ENCODE measurements at regions not wholly inside any gene's neighbourhood (a gene's known extent, or its start where the extent isn't known, plus 50 kb on each side); places are given as distances from the start of the nearest gene placed in this dataset.
A peak's percentile ranks its signal among the peaks of the same experiment; 100 is the strongest.
"Not testable (repeated sequence)": the region's sequence is repeated elsewhere in the genome, so short reads cannot be mapped to it uniquely, and the experiment has no call there.

- Histone ChIP-seq H3K36me3 (ENCODE audit: control insufficient read depth, insufficient read depth, low read length) (no peaks in the 10 kb centered on the region), H3K4me3 (ENCODE audit: low read depth, low read length) (no peak overlapping the region), H3K27me3 (ENCODE audit: control insufficient read depth, insufficient read depth, low read length) (no peaks in the 10 kb centered on the region)
- FAIRE-seq: no peak
- DNase-seq (ENCODE audit: low read depth): no peak
- TF ChIP-seq, protein P1, sequence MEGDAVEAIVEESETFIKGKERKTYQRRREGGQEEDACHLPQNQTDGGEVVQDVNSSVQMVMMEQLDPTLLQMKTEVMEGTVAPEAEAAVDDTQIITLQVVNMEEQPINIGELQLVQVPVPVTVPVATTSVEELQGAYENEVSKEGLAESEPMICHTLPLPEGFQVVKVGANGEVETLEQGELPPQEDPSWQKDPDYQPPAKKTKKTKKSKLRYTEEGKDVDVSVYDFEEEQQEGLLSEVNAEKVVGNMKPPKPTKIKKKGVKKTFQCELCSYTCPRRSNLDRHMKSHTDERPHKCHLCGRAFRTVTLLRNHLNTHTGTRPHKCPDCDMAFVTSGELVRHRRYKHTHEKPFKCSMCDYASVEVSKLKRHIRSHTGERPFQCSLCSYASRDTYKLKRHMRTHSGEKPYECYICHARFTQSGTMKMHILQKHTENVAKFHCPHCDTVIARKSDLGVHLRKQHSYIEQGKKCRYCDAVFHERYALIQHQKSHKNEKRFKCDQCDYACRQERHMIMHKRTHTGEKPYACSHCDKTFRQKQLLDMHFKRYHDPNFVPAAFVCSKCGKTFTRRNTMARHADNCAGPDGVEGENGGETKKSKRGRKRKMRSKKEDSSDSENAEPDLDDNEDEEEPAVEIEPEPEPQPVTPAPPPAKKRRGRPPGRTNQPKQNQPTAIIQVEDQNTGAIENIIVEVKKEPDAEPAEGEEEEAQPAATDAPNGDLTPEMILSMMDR (IDR thresholded peaks at IDR 0.05; ENCODE audit: insufficient read depth, low read length, severe bottlenecking): no peak
These were observed 83.0 kb upstream of the RPS6KA2 start for GRCh38 chr6:166710084-166710483.

DNA sequence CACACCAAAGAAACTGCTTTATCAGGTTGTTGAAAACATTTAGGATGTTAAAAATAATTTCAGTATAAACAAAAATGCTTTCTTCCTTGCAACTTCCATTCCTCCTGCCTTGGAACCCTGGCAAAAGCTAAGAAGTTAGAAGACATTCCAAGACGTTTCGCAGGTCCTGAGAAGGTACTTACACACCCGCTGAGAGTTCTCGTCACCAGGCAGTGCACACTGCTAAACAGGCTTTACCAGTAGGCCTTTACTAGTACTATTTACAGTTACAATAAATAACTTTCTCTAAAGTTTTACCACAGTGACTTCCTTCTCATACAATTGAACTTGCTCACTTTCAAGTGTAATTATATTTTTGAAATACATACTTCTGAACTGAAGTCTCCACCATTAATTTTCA lies 81.4 kb upstream of the RPS6KA2 start:
- Histone ChIP-seq H3K36me3 (ENCODE audit: control insufficient read depth, insufficient read depth, low read length) (no peaks in the 10 kb centered on the region), H3K27me3 (ENCODE audit: control insufficient read depth, insufficient read depth, low read length) (no peaks in the 10 kb centered on the region), H3K4me3 (ENCODE audit: low read depth, low read length) (no peak overlapping the region)
- TF ChIP-seq, protein P1 (IDR thresholded peaks at IDR 0.05; ENCODE audit: insufficient read depth, low read length, severe bottlenecking): no peak
- DNase-seq (ENCODE audit: low read depth) (no peak), FAIRE-seq (no peak)

DNA sequence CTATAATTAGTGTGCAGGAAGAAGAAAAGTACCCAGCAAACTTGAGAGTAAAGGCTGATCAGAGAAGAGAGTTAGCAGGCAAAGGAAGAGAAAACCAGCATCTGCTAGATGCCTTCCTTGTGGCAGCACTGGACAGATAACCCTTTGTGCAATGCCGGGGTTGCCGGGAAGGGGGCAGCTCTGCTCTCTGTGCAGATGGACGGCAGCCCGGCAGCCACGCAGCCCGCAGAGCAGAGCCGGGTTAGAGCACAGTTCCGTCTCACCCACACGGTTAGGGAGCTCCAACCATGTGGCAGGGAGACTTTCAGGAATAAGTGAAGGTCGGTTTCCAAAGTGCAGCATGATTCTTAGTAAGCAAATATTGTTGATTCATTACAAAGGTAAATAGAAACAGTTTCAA lies 80.0 kb upstream of the RPS6KA2 start:
- TF ChIP-seq, protein P1 (IDR thresholded peaks at IDR 0.05; ENCODE audit: insufficient read depth, low read length, severe bottlenecking): peak; percentile 57
- H3K27me3 ChIP-seq (ENCODE audit: control insufficient read depth, insufficient read depth, low read length): no peaks in the 10 kb centered on the region
- FAIRE-seq (no peak), DNase-seq (ENCODE audit: low read depth) (peak; percentile 32)
- no peak overlapping the region for H3K4me3 ChIP-seq (ENCODE audit: low read depth, low read length)
- H3K36me3 ChIP-seq (ENCODE audit: control insufficient read depth, insufficient read depth, low read length): no peaks in the 10 kb centered on the region

DNA sequence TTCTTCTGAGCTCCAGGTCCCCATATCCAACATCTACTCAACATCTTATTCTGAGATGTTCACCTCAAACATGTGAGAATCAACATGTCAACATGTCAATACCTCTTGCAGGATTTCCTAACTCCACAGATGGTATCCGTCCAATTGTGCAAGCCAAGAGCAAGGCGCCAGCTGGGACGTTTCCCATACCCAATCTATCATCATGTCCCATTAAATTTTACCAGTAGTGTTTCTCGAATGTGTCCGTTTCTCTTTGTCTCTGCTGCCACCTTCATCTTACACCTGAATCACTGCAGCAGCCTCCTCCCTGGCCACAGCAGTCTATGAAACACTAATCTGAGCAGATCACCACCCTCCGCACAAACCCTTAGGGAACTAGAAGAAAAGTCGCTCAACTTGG lies 78.0 kb upstream of the RPS6KA2 start:
- FAIRE-seq (no peak), DNase-seq (ENCODE audit: low read depth) (no peak)
- Histone ChIP-seq H3K4me3 (ENCODE audit: low read depth, low read length) (no peak overlapping the region), H3K27me3 (ENCODE audit: control insufficient read depth, insufficient read depth, low read length) (peaks cover 3% of the 10 kb centered on the region), H3K36me3 (ENCODE audit: control insufficient read depth, insufficient read depth, low read length) (no peaks in the 10 kb centered on the region)
- TF ChIP-seq, protein P1 (IDR thresholded peaks at IDR 0.05; ENCODE audit: insufficient read depth, low read length, severe bottlenecking): no peak

DNA sequence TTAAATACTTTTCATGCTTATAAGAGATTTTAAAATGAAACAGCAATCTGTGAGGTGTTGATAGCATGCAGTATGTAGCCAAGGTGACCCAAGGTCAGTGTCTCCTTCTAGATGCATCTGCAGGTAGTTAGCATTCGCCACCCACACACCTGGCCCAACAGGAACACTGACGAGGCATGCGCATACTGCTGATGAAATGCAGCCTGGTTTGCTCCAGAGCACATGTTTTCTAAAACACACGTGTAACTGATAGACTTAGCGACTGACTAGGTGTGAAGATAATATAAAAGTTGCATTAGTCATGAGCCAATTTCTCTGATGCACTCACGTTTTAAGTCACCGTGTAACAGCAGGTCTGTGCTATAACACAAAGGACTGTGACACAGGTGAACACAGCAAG lies 77.1 kb upstream of the RPS6KA2 start:
- H3K27me3 ChIP-seq (ENCODE audit: control insufficient read depth, insufficient read depth, low read length): peaks cover 3% of the 10 kb centered on the region
- H3K4me3 ChIP-seq (ENCODE audit: low read depth, low read length): no peak overlapping the region
- FAIRE-seq: no peak
- TF ChIP-seq, protein P1 (IDR thresholded peaks at IDR 0.05; ENCODE audit: insufficient read depth, low read length, severe bottlenecking): no peak
- no peaks in the 10 kb centered on the region for H3K36me3 ChIP-seq (ENCODE audit: control insufficient read depth, insufficient read depth, low read length)
- no peak for DNase-seq (ENCODE audit: low read depth)

DNA sequence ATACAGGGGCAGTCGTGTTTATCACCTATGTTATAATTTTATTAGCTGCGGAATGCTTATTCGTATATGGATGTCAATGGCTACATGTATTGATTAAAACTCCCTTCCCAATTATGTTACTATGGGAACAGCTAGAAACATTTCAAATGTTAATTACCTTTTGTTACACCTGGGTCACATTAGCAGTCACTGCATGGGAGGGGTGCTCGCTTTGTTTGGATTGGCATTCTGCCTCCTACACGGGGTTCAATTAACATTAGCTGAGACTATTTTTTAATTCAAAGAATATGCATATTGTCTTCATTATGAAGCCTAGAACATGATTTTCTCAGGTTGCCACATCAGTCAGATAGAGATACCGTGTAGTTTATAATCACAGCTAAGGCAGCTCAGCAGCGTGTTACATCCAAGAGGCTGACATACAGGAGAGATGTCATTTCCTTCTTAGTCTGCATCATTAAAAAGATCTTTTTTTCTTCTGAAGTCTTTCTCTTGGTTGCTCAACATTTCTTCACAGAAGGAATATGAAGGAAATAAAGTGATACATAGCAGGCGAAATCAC lies 76.2 kb upstream of the RPS6KA2 start:
- H3K4me3 ChIP-seq (ENCODE audit: low read depth, low read length): no peak overlapping the region
- DNase-seq (ENCODE audit: low read depth) (no peak), FAIRE-seq (no peak)
- TF ChIP-seq, protein P1 (IDR thresholded peaks at IDR 0.05; ENCODE audit: insufficient read depth, low read length, severe bottlenecking): no peak
- H3K27me3 ChIP-seq (ENCODE audit: control insufficient read depth, insufficient read depth, low read length): peaks cover 3% of the 10 kb centered on the region
- H3K36me3 ChIP-seq (ENCODE audit: control insufficient read depth, insufficient read depth, low read length): no peaks in the 10 kb centered on the region

DNA sequence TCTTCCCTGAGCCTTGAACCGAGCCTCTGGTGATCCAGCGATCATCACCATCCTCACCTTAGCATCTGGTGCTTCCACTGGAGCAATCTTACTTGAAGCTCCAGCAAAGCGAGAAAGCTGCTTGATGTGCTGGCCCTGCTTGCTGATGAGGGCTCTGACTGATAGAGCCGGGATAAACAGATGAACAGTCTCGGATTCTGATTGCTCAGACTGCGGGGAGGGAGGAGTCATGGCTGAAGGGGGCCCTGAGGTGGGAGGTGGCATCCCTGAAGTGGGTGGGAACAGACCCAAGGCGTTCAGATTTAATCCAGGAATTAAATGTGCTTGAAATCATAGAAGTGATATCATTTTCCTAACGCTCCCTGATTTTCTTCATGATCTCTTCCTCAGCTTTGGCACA lies 74.4 kb upstream of the RPS6KA2 start:
- H3K27me3 ChIP-seq (ENCODE audit: control insufficient read depth, insufficient read depth, low read length); DNase-seq (ENCODE audit: low read depth); FAIRE-seq; H3K36me3 ChIP-seq (ENCODE audit: control insufficient read depth, insufficient read depth, low read length); H3K4me3 ChIP-seq (ENCODE audit: low read depth, low read length): not testable (repeated sequence)

DNA sequence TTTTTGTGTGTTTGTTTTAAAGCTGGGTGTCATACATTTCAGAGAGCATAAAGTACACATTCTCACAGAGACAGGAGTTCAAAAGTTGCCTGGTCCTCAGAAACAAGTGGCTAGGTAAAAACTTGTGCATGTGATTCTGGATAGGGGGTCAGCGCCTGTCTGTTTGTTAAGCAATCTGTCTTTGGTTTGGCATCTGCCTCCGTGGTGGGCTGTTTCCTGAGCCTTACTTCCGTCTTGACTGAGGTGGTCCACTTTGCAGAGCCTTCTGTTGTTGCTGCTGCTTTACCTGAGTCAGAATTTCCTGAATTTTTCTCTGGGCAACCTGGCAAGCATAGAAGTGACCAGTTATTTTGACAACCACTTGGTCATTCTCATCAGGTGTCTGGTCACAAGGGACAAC lies 73.8 kb upstream of the RPS6KA2 start:
- DNase-seq (ENCODE audit: low read depth); FAIRE-seq; H3K27me3 ChIP-seq (ENCODE audit: control insufficient read depth, insufficient read depth, low read length); H3K4me3 ChIP-seq (ENCODE audit: low read depth, low read length); H3K36me3 ChIP-seq (ENCODE audit: control insufficient read depth, insufficient read depth, low read length): not testable (repeated sequence)
